Peyer's patch (tissue), 4 donors: ENCODE measurements at regions not wholly inside any gene's neighbourhood (a gene's known extent, or its start where the extent isn't known, plus 50 kb on each side); places are given as distances from the start of the nearest gene placed in this dataset.

ENCODE experiments used
- DNase-seq, 3 donors: peaks; one replicate each; pipeline ENCODE4 v3.0.0-alpha.2; 2017 to 2019
- H3K27ac ChIP-seq, 4 donors: fragments of 200-600 bp; sonication (generic); one replicate each; pipeline ENCODE4 v1.5.1; 2016 to 2019
- H3K27me3 ChIP-seq, 2 donors: fragments of 200-600 bp; sonication (generic); one replicate each; pipeline ENCODE4 v1.5.1; 2019
- H3K36me3 ChIP-seq, 3 donors: fragments of 200-600 bp; sonication (generic); one replicate each; pipeline ENCODE4 v1.5.1; 2016 to 2019
- H3K4me1 ChIP-seq, 4 donors: fragments of 200-600 bp; sonication (generic); one replicate each; pipeline ENCODE4 v1.5.1; 2016 to 2019
- H3K4me3 ChIP-seq, 4 donors: fragments of 200-600 bp; sonication (generic); 1 replicate in 3 of 4; 2 replicates in 1 of 4; pipeline ENCODE4 v1.5.1; 2016 to 2019; ENCODE audit warnings: mild to moderate bottlenecking in 1 of 4
- H3K9me3 ChIP-seq, 4 donors: fragments of 200-600 bp; sonication (generic); one replicate each; pipeline ENCODE4 v1.5.1; 2016 to 2019; ENCODE audit warnings: mild to moderate bottlenecking in 1 of 4
- CTCF ChIP-seq, 6 experiments: fragments of 450-650 bp in 4 of 6; fragments of 200-600 bp in 2 of 6; sonication (generic) in 1 of 6; IDR thresholded peaks; one replicate each; pipeline ENCODE4 v1.5.1; 2017 to 2019; ENCODE audit warnings: antibody characterized with exemption in 6 of 6, mild to moderate bottlenecking in 3 of 6, moderate library complexity in 1 of 6
- POLR2A ChIP-seq, 2 donors: fragments of 450-650 bp; IDR thresholded peaks; one replicate each; pipeline ENCODE4 v1.5.1; 2017; ENCODE audit warnings: antibody characterized with exemption in 2 of 2, mild to moderate bottlenecking in 2 of 2, moderate library complexity in 2 of 2

- no peaks in the 10 kb centered on the region for H3K9me3 ChIP-seq
- H3K27ac ChIP-seq: no peak overlapping the region
- TF ChIP-seq POLR2A (IDR thresholded peaks at IDR 0.05): no peak
- no peak for TF ChIP-seq CTCF (IDR thresholded peaks at IDR 0.05)
- no peaks in the 10 kb centered on the region for H3K27me3 ChIP-seq
- H3K4me1 ChIP-seq: no peaks in the 10 kb centered on the region
- no peak for DNase-seq
- no peaks in the 10 kb centered on the region for H3K36me3 ChIP-seq
- no peak overlapping the region for H3K4me3 ChIP-seq
These were observed 450.8 kb upstream of the NAALADL2 start for GRCh38 chr3:174408310-174408709.

GRCh38 chr3:174409086-174409743, 449.9 kb upstream of the NAALADL2 start:
- Histone ChIP-seq H3K27ac (no peak overlapping the region), H3K4me3 (no peak overlapping the region), H3K4me1 (no peaks in the 10 kb centered on the region), H3K36me3 (no peaks in the 10 kb centered on the region), H3K27me3 (no peaks in the 10 kb centered on the region), H3K9me3 (no peaks in the 10 kb centered on the region)
- no peak for DNase-seq
- TF ChIP-seq CTCF (IDR thresholded peaks at IDR 0.05) (no peak), POLR2A (IDR thresholded peaks at IDR 0.05) (no peak)

- H3K27ac ChIP-seq: no peak overlapping the region
- no peak for TF ChIP-seq CTCF (IDR thresholded peaks at IDR 0.05)
- no peak for TF ChIP-seq POLR2A (IDR thresholded peaks at IDR 0.05)
- H3K4me3 ChIP-seq: no peak overlapping the region
- no peaks in the 10 kb centered on the region for H3K36me3 ChIP-seq
- H3K4me1 ChIP-seq: no peaks in the 10 kb centered on the region
- no peak for DNase-seq
- H3K27me3 ChIP-seq: no peaks in the 10 kb centered on the region
- H3K9me3 ChIP-seq: no peaks in the 10 kb centered on the region
These were observed 445.8 kb upstream of the NAALADL2 start for GRCh38 chr3:174413062-174413912.

GRCh38 chr3:174414902-174415301, 444.2 kb upstream of the NAALADL2 start:
- Histone ChIP-seq H3K4me3 (no peak overlapping the region), H3K27me3 (no peaks in the 10 kb centered on the region), H3K9me3 (no peaks in the 10 kb centered on the region), H3K36me3 (no peaks in the 10 kb centered on the region), H3K27ac (no peak overlapping the region), H3K4me1 (no peaks in the 10 kb centered on the region)
- DNase-seq: no peak
- TF ChIP-seq CTCF (IDR thresholded peaks at IDR 0.05) (no peak), POLR2A (IDR thresholded peaks at IDR 0.05) (no peak)

DNA sequence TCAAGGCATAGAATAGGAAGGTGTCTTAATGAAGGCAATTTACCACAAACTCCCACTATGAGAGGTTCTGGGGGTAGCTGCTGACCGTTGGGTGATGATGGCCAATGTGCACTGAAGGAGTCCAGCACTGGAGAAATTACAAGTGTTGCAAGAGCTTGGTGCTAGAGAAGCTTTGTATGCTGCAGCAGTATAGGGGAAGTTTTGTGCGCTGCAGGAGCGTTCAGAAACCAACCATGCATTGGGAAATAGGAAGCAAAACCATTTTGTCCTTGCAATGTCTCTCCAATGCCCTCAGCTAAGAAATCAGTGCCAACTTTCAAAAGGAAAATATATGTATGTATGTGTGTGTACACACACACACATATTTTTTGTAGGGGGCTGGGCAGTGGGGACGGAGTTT, 441.6 kb upstream of the NAALADL2 start:
- Histone ChIP-seq H3K4me1 (no peaks in the 10 kb centered on the region), H3K4me3 (no peak overlapping the region), H3K9me3 (no peaks in the 10 kb centered on the region), H3K36me3 (no peaks in the 10 kb centered on the region), H3K27ac (no peak overlapping the region), H3K27me3 (no peaks in the 10 kb centered on the region)
- TF ChIP-seq CTCF (IDR thresholded peaks at IDR 0.05): no peak
- no peak for TF ChIP-seq POLR2A (IDR thresholded peaks at IDR 0.05)
- no peak for DNase-seq
